ENCODE measurements at regions not wholly inside any gene's neighbourhood (a gene's known extent, or its start where the extent isn't known, plus 50 kb on each side); places are given as distances from the start of the nearest gene placed in this dataset.

DNA sequence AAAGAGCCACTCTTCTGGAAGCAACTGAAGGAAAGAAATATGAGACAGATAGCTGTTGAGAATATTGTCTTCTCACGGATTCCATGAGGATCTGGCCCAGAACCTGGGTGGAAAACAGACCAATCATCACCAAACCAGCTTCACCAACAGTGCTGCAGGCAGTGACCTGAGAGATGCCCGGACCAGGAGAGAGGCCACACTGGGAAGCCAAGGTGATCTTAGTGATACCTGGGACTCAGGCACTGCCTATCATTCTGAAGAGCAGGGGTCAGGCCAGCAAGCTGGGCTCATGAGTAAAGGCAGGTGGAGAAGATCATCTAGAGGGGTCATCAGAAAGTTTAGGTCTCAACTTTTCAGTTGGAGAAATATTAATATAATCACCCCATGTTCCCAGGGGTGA, 595.8 kb upstream of the CADM1 start:
- no peak overlapping the region for H3K4me3 Mint-ChIP-seq

DNA sequence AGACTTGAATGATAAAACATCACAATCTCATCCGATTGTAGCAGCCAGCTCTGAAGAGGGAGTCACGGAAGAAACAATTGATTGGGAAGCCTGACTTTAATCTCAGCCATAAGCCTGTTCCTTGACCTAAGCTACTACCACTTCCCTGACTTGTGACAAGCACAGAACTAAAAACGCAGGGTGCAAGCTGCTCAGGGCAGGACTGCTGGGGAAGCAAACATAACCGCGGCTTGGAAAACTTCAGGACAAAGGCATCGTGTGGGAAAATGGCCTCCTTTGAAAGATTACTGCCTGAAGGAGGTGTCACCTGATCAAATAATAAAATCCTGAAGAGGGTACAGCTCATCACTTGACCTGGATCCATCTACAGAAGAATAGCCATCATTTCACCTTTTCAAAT, 595.3 kb upstream of the CADM1 start:
- no peak overlapping the region for H3K4me3 Mint-ChIP-seq
- DNase-seq (ENCODE audit: extremely low spot score, unreplicated experiment), result no peak
- no peaks in the 10 kb centered on the region for H3K9me3 Mint-ChIP-seq
- peaks cover 4% of the 10 kb centered on the region for H3K4me1 Mint-ChIP-seq (ENCODE audit: unreplicated experiment)
- TF ChIP-seq, protein P1, sequence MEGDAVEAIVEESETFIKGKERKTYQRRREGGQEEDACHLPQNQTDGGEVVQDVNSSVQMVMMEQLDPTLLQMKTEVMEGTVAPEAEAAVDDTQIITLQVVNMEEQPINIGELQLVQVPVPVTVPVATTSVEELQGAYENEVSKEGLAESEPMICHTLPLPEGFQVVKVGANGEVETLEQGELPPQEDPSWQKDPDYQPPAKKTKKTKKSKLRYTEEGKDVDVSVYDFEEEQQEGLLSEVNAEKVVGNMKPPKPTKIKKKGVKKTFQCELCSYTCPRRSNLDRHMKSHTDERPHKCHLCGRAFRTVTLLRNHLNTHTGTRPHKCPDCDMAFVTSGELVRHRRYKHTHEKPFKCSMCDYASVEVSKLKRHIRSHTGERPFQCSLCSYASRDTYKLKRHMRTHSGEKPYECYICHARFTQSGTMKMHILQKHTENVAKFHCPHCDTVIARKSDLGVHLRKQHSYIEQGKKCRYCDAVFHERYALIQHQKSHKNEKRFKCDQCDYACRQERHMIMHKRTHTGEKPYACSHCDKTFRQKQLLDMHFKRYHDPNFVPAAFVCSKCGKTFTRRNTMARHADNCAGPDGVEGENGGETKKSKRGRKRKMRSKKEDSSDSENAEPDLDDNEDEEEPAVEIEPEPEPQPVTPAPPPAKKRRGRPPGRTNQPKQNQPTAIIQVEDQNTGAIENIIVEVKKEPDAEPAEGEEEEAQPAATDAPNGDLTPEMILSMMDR (conservative IDR thresholded peaks at IDR 0.05), result no peak
- H3K27ac Mint-ChIP-seq, result no peak overlapping the region
- H3K36me3 Mint-ChIP-seq, result no peaks in the 10 kb centered on the region
- H3K27me3 Mint-ChIP-seq, result peaks cover 28% of the 10 kb centered on the region

More for the DNA sequence above, 595.8 kb upstream of the CADM1 start:
- H3K27me3 Mint-ChIP-seq, result peaks cover 23% of the 10 kb centered on the region
- no peaks in the 10 kb centered on the region for H3K9me3 Mint-ChIP-seq
- H3K36me3 Mint-ChIP-seq, result no peaks in the 10 kb centered on the region
- no peak for DNase-seq (ENCODE audit: extremely low spot score, unreplicated experiment)
- H3K4me1 Mint-ChIP-seq (ENCODE audit: unreplicated experiment), result peaks cover 4% of the 10 kb centered on the region
- TF ChIP-seq, protein P1 (conservative IDR thresholded peaks at IDR 0.05), result no peak
- no peak overlapping the region for H3K27ac Mint-ChIP-seq

DNA sequence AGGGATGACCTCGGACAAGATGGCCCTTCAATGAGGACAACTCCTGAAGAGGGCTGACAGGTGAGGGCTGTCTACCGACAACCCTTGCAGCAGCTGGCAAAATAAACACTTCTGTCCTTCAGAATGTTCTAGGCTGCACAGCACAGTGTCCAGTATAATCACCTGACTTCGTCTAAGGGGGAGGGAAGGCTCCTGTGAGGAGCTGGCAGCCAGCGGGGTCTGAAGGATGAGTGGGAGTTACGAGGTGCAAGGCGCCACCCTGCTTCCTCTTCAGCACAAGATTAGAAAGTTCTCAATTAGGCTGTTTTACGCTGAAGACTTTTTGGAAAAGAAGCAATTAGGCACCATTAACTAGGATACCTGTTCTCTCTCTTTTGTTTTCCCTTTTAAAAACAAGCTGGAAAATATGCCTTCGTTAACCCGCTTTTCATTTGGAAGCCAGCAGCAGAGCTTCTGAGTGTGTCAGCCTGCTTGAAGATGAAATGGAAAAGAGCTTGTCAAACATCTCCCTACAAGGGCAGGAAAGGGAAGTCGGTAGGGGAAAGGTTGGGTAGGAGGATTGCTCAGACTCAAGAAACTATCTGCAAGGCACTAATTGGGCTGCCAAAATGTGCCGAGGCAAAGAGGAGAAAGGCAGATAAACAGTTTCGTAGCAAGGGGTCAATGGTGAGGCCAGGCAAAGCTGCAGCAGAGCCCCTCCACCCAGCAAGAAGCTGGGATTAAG, 592.2 kb upstream of the CADM1 start:
- Mint-ChIP-seq H3K27me3 (peaks cover 28% of the 10 kb centered on the region), H3K4me3 (no peak overlapping the region), H3K27ac (no peak overlapping the region), H3K9me3 (no peaks in the 10 kb centered on the region), H3K36me3 (no peaks in the 10 kb centered on the region), H3K4me1 (ENCODE audit: unreplicated experiment) (no peaks in the 10 kb centered on the region)
- DNase-seq (ENCODE audit: extremely low spot score, unreplicated experiment), result no peak
- TF ChIP-seq, protein P1 (conservative IDR thresholded peaks at IDR 0.05), result no peak

DNA sequence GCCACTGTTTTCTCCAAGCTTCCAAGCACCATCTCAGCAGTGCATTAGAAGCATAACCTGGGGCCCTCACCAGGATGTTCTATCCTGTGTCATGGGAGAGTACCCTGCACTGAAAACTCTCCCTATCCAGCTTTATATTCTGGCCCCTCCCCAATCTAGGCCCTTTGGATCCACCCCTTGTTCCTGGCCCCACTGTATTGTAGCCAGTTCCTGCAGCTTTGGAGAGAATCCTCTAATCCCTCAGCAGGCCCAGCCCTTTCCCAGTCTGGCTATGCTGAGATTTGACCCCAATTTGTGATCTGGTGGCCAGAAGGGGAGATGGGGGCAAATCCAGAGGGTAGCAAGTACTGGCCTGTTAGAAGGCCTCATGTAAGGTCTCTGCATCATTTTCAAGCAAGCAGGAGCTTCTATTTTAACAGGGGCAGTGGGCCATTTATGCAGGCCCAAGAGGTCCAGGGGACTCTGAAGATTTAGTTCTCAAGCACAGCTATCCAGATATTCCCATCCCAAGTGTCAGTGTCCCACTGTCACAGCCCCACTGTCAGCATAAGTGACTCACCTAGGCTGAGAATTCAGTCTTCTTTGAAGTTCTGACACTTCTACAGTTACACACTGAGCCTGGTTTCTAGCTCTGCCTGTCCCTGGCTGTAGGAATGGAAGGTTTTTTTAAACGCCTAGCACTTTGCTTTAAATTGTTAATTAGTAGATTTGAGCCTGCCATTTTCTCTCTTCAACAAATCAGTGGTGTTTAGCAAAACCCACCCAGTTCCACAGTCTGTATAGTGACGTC, 589.5 kb upstream of the CADM1 start:
- TF ChIP-seq, protein P1 (conservative IDR thresholded peaks at IDR 0.05), result no peak
- no peaks in the 10 kb centered on the region for H3K36me3 Mint-ChIP-seq
- H3K9me3 Mint-ChIP-seq, result no peaks in the 10 kb centered on the region
- no peak for DNase-seq (ENCODE audit: extremely low spot score, unreplicated experiment)
- H3K4me1 Mint-ChIP-seq (ENCODE audit: unreplicated experiment), result no peaks in the 10 kb centered on the region
- H3K27me3 Mint-ChIP-seq, result peaks cover 24% of the 10 kb centered on the region
- no peak overlapping the region for H3K4me3 Mint-ChIP-seq
- no peak overlapping the region for H3K27ac Mint-ChIP-seq

DNA sequence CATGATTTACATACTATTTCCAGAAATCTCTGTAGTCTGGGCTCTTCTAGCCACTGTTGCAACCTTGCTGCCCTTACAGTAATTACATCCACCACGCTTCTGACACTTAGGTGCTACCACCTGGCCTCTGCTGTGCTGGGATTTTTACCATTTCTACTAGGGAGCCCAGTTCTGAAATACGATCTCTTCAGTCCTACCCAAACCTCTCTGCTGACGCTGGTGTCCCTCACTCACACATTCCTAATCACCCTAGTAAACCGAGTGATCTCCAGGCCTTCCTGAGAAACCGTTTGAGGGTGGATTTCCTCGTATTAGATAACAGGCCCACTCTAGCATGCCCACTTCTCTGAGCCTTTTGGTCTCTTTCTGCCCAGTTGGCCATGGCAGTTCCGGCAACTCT, 588.9 kb upstream of the CADM1 start:
- Mint-ChIP-seq H3K4me3 (no peak overlapping the region), H3K36me3 (no peaks in the 10 kb centered on the region), H3K27me3 (peaks cover 24% of the 10 kb centered on the region), H3K27ac (no peak overlapping the region), H3K4me1 (ENCODE audit: unreplicated experiment) (no peaks in the 10 kb centered on the region), H3K9me3 (no peaks in the 10 kb centered on the region)
- TF ChIP-seq, protein P1 (conservative IDR thresholded peaks at IDR 0.05), result no peak
- no peak for DNase-seq (ENCODE audit: extremely low spot score, unreplicated experiment)

All from type B pancreatic cell (in vitro differentiated cells).